ENCODE measurements at regions not wholly inside any gene's neighbourhood (a gene's known extent, or its start where the extent isn't known, plus 50 kb on each side); places are given as distances from the start of the nearest gene placed in this dataset.

GRCh38 chr19:27654266-27654990 is 1558.5 kb downstream of the UQCRFS1 start:
- no peak for TF ChIP-seq CTCF (IDR thresholded peaks at IDR 0.05; ENCODE audit: insufficient read depth, low read depth, low read length, missing control alignments)
- DNase-seq (ENCODE audit: low read depth) = no peak
- no peak overlapping the region for H3K4me3 ChIP-seq (ENCODE audit: low read length)

- TF ChIP-seq CTCF (IDR thresholded peaks at IDR 0.05; ENCODE audit: insufficient read depth, low read depth, low read length, missing control alignments) = no peak
- H3K4me3 ChIP-seq (ENCODE audit: low read length) = no peak overlapping the region
- DNase-seq (ENCODE audit: low read depth) = no peak
Measured at GRCh38 chr19:27652796-27653195, 1560.2 kb downstream of the UQCRFS1 start.

GRCh38 chr19:27652281-27652680 is 1560.7 kb downstream of the UQCRFS1 start:
- DNase-seq (ENCODE audit: low read depth) = no peak
- no peak overlapping the region for H3K4me3 ChIP-seq (ENCODE audit: low read length)
- TF ChIP-seq CTCF (IDR thresholded peaks at IDR 0.05; ENCODE audit: insufficient read depth, low read depth, low read length, missing control alignments) = no peak

GRCh38 chr19:27647423-27647822 is 1565.5 kb downstream of the UQCRFS1 start:
- no peak for TF ChIP-seq CTCF (IDR thresholded peaks at IDR 0.05; ENCODE audit: insufficient read depth, low read depth, low read length, missing control alignments)
- DNase-seq (ENCODE audit: low read depth) = no peak
- H3K4me3 ChIP-seq (ENCODE audit: low read length) = no peak overlapping the region

GRCh38 chr19:27635401-27635800 is 1577.5 kb downstream of the UQCRFS1 start:
- no peak overlapping the region for H3K4me3 ChIP-seq (ENCODE audit: low read length)
- TF ChIP-seq CTCF (IDR thresholded peaks at IDR 0.05; ENCODE audit: insufficient read depth, low read depth, low read length, missing control alignments) = no peak
- no peak for DNase-seq (ENCODE audit: low read depth)

GRCh38 chr19:27618006-27618405 is 1594.9 kb downstream of the UQCRFS1 start:
- no peak for TF ChIP-seq CTCF (IDR thresholded peaks at IDR 0.05; ENCODE audit: insufficient read depth, low read depth, low read length, missing control alignments)
- no peak for DNase-seq (ENCODE audit: low read depth)
- no peak overlapping the region for H3K4me3 ChIP-seq (ENCODE audit: low read length)

- DNase-seq (ENCODE audit: low read depth) = no peak
- no peak for TF ChIP-seq CTCF (IDR thresholded peaks at IDR 0.05; ENCODE audit: insufficient read depth, low read depth, low read length, missing control alignments)
- no peak overlapping the region for H3K4me3 ChIP-seq (ENCODE audit: low read length)
Measured at GRCh38 chr19:27580906-27581305, 1632.0 kb downstream of the UQCRFS1 start.

Data from epithelial cell of esophagus (primary cell).